Left ventricle myocardium inferior (tissue), 1 donor: ENCODE measurements at regions not wholly inside any gene's neighbourhood (a gene's known extent, or its start where the extent isn't known, plus 50 kb on each side); places are given as distances from the start of the nearest gene placed in this dataset.

Experiments used
- DNase-seq: peaks from one replicate; pipeline ENCODE4 v3.0.0-alpha.2; 2020
- H3K27ac ChIP-seq: fragments of 200-600 bp; replicated peaks from 2 replicates; pipeline ENCODE4 v1.8.0; 2021
- H3K27me3 ChIP-seq: fragments of 200-600 bp; 2 replicates; pipeline ENCODE4 v1.8.0; 2021; ENCODE audit warnings: low read depth
- H3K36me3 ChIP-seq: fragments of 200-600 bp; 2 replicates; pipeline ENCODE4 v1.8.0; 2021
- H3K4me1 ChIP-seq: fragments of 200-600 bp; 2 replicates; pipeline ENCODE4 v1.8.0; 2021
- H3K4me3 ChIP-seq: fragments of 200-600 bp; 2 replicates; pipeline ENCODE4 v1.8.0; 2021; ENCODE audit warnings: mild to moderate bottlenecking, moderate library complexity
- H3K9me3 ChIP-seq: fragments of 200-600 bp; replicated peaks from 2 replicates; pipeline ENCODE4 v1.8.0; 2021
- intact Hi-C: fragments of 100-400 bp; cut with micrococcal nuclease; formaldehyde crosslinking; loops from one replicate; pipeline ENCODE4 v1.11.0; 2022
- TF ChIP-seq, protein P1 (sequence below): fragments of 200-600 bp; IDR thresholded peaks from 2 replicates; pipeline ENCODE4 v1.8.0; 2021; ENCODE audit warnings: antibody characterized with exemption, mild to moderate bottlenecking, borderline replicate concordance
- donor health status: DM: no; HTN: yes; CAD: no; lungs with severe emphysema.

DNA sequence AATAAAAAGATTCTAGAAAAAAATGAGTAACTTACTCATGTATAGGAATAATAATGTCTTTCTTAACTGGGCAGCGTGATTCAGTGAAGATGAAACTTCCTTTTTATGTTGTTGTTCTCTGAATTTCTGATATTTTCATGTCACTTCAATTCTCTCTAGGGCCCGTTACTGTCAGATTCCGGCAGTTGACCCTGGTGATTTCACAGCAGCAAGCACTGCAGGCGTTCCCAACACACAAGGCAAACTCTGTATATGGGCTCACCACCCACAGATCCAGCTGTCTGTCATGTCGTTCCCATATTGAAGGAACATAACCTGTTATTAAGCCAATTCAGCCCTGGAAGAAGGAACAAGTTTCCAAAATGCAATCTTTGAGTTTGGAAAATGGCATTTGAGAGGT lies 288.3 kb upstream of the GALNTL6 start:
- Histone ChIP-seq H3K4me1 (no peaks in the 10 kb centered on the region), H3K27me3 (no peaks in the 10 kb centered on the region), H3K27ac (no peak overlapping the region), H3K4me3 (no peak overlapping the region), H3K36me3 (no peaks in the 10 kb centered on the region), H3K9me3 (no peaks in the 10 kb centered on the region)
- TF ChIP-seq, protein P1, sequence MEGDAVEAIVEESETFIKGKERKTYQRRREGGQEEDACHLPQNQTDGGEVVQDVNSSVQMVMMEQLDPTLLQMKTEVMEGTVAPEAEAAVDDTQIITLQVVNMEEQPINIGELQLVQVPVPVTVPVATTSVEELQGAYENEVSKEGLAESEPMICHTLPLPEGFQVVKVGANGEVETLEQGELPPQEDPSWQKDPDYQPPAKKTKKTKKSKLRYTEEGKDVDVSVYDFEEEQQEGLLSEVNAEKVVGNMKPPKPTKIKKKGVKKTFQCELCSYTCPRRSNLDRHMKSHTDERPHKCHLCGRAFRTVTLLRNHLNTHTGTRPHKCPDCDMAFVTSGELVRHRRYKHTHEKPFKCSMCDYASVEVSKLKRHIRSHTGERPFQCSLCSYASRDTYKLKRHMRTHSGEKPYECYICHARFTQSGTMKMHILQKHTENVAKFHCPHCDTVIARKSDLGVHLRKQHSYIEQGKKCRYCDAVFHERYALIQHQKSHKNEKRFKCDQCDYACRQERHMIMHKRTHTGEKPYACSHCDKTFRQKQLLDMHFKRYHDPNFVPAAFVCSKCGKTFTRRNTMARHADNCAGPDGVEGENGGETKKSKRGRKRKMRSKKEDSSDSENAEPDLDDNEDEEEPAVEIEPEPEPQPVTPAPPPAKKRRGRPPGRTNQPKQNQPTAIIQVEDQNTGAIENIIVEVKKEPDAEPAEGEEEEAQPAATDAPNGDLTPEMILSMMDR: no peak
- intact Hi-C loops: no loop called here
- DNase-seq: no peak

DNA sequence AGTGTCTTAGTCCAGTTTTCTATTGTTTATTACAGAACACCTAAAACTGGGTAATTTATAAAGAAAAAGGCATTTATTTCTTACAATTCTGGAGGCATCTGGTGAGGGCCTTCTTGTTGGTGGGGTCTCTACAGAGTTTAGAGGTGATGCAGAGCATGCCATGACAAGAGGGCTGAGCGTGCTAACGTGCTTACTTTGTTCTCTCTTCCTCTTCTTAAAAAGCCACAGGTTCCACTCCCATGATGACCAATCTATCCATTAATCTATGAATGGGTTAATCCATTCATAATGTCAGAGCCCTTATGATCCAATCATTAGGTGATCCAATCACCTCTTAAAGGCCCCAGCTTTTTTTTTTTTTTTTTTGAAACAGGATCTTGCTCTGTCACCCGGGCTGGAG lies 291.5 kb upstream of the GALNTL6 start:
- Histone ChIP-seq H3K27ac (no peak overlapping the region), H3K27me3 (no peaks in the 10 kb centered on the region), H3K36me3 (no peaks in the 10 kb centered on the region), H3K4me3 (no peak overlapping the region), H3K4me1 (no peaks in the 10 kb centered on the region), H3K9me3 (no peaks in the 10 kb centered on the region)
- TF ChIP-seq, protein P1: no peak
- DNase-seq: no peak
- intact Hi-C loops: no loop called here

DNA sequence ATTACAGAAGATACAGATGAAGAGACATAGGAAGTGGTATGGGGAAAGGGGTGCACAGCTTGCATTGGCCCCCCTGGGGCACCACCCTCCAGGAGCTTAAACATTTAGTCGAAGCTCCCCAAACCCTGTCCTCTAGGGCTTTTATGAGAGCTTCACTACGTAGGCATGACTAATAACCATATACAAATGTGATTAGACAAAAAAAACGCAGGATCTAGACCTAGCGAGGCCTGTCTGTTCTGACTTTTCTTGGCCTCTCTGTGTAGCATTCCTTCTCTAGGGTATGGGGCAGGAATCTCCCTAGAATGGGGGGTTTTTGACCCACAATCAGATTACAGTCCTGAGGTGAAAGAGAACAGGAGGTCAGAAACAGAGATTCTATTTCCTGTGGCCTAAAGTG lies 293.7 kb upstream of the GALNTL6 start:
- Histone ChIP-seq H3K27me3 (no peaks in the 10 kb centered on the region), H3K36me3 (no peaks in the 10 kb centered on the region), H3K9me3 (peaks cover 7% of the 10 kb centered on the region), H3K27ac (no peak overlapping the region), H3K4me3 (no peak overlapping the region), H3K4me1 (no peaks in the 10 kb centered on the region)
- intact Hi-C loops: no loop called here
- TF ChIP-seq, protein P1: no peak
- DNase-seq: no peak

DNA sequence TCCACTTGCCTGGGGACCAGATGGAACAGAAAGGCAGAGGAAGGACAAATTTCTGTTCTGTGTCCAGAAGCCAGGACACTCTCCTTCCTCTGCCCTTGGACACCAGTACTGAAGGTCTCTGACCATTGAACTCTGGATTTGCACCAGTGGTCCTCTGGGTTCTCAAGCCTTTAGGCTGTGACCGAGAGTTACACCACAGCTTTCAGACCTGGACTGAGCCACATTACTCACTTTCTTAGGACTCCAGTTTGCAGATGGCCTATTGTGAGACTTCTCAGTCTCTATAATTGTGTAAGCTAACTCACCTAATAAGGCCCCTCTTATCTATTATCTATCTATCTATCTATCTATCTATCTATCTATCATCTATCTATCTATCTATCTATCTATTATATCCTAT lies 295.3 kb upstream of the GALNTL6 start:
- Histone ChIP-seq H3K36me3 (no peaks in the 10 kb centered on the region), H3K4me3 (no peak overlapping the region), H3K9me3 (peaks cover 19% of the 10 kb centered on the region), H3K27ac (no peak overlapping the region), H3K4me1 (no peaks in the 10 kb centered on the region), H3K27me3 (no peaks in the 10 kb centered on the region)
- intact Hi-C loops: no loop called here
- no peak for DNase-seq
- TF ChIP-seq, protein P1: no peak

DNA sequence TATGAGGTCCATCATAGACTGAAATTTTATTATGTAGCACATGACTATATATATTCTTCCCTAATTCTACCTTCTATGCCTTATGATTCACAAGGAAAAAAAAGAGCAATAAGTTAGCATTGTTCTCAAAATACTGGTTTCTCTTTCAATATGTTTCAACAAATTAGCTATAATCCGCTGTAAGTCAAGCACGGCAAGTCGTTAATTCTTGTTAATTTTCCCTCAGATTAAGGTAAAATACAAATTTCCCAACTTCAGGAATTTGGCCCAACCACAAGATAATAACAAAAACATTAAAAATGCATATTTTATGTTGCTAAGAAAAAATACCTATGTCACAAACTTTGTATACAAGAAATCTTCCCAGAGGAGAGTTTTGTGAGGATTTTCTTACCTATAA lies 296.5 kb upstream of the GALNTL6 start:
- no peak for DNase-seq
- Histone ChIP-seq H3K4me1 (no peaks in the 10 kb centered on the region), H3K4me3 (no peak overlapping the region), H3K9me3 (peaks cover 29% of the 10 kb centered on the region), H3K27ac (no peak overlapping the region), H3K36me3 (no peaks in the 10 kb centered on the region), H3K27me3 (no peaks in the 10 kb centered on the region)
- TF ChIP-seq, protein P1: no peak
- intact Hi-C loops: no loop called here

DNA sequence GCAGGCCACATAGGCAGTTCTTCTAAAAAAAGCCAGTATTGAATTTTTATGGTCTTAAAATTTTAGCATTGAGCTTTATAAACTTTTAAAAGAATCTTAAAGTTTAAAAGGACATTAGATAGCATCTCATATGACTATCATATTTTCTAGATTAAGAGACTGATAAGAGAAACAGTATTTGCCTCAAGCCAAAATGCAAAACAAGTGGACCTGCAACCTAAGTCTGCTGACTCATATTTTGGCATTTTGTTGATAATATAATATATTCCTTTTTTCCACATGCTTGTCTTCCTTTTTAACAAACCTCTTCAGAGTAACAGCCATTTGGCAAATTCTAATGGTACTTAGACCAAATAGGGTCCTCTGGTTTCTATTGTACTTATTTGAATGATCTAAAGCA lies 328.5 kb upstream of the GALNTL6 start:
- H3K36me3 ChIP-seq: no peaks in the 10 kb centered on the region
- no peaks in the 10 kb centered on the region for H3K27me3 ChIP-seq
- intact Hi-C loops: no loop called here
- no peaks in the 10 kb centered on the region for H3K4me1 ChIP-seq
- TF ChIP-seq, protein P1: no peak
- no peaks in the 10 kb centered on the region for H3K9me3 ChIP-seq
- H3K4me3 ChIP-seq: no peak overlapping the region
- DNase-seq: no peak
- H3K27ac ChIP-seq: no peak overlapping the region
